OCI-LY7 (cell line): ENCODE measurements at regions not wholly inside any gene's neighbourhood (a gene's known extent, or its start where the extent isn't known, plus 50 kb on each side); places are given as distances from the start of the nearest gene placed in this dataset.

Experiments
- EZH2phosphoT487 ChIP-seq: fragments of 200-600 bp; sonication (generic); IDR thresholded peaks from 2 replicates; pipeline ENCODE4 v1.6.1; 2018; ENCODE audit warnings: low read depth, borderline replicate concordance, mild to moderate bottlenecking, mixed run types, antibody characterized with exemption, low read length, moderate library complexity, mixed read lengths
- TF ChIP-seq, protein P1 (sequence below): fragments of 200-600 bp; sonication (generic); conservative IDR thresholded peaks from 2 replicates; pipeline ENCODE4 v1.5.1; 2014; ENCODE audit warnings: mild to moderate bottlenecking, antibody characterized with exemption, low read length, moderate library complexity, mixed read lengths

- TF ChIP-seq, protein P1, sequence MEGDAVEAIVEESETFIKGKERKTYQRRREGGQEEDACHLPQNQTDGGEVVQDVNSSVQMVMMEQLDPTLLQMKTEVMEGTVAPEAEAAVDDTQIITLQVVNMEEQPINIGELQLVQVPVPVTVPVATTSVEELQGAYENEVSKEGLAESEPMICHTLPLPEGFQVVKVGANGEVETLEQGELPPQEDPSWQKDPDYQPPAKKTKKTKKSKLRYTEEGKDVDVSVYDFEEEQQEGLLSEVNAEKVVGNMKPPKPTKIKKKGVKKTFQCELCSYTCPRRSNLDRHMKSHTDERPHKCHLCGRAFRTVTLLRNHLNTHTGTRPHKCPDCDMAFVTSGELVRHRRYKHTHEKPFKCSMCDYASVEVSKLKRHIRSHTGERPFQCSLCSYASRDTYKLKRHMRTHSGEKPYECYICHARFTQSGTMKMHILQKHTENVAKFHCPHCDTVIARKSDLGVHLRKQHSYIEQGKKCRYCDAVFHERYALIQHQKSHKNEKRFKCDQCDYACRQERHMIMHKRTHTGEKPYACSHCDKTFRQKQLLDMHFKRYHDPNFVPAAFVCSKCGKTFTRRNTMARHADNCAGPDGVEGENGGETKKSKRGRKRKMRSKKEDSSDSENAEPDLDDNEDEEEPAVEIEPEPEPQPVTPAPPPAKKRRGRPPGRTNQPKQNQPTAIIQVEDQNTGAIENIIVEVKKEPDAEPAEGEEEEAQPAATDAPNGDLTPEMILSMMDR = no peak
- no peak for TF ChIP-seq EZH2phosphoT487
Observed at GRCh38 chr1:4001461-4001860, 101.4 kb upstream of the C1orf174 start.
